ENCODE measurements at regions not wholly inside any gene's neighbourhood (a gene's known extent, or its start where the extent isn't known, plus 50 kb on each side); places are given as distances from the start of the nearest gene placed in this dataset.

- Histone ChIP-seq H3K4me2 (ENCODE audit: low read length) (no peak overlapping the region), H3K79me2 (ENCODE audit: insufficient read depth, low read length) (no peaks in the 10 kb centered on the region), H2AFZ (ENCODE audit: low read length) (no peak overlapping the region), H3K9ac (ENCODE audit: low read length) (no peak overlapping the region), H3F3A (ENCODE audit: insufficient read depth, low read length) (no peaks in the 10 kb centered on the region), H3K27ac (ENCODE audit: low read depth, low read length, poor library complexity, severe bottlenecking) (no peak overlapping the region), H3K9me3 (ENCODE audit: low read length) (no peaks in the 10 kb centered on the region), H3K9me2 (ENCODE audit: low read depth, low read length) (no peaks in the 10 kb centered on the region), H3K4me3 (ENCODE audit: low read depth, low read length, poor library complexity, severe bottlenecking) (no peak overlapping the region), H4K20me1 (ENCODE audit: insufficient read depth, low read length) (no peaks in the 10 kb centered on the region), H3K36me3 (ENCODE audit: insufficient read depth, low read length) (no peaks in the 10 kb centered on the region), H3K27me3 (ENCODE audit: insufficient read depth, low read length) (no peaks in the 10 kb centered on the region), H3K4me1 (ENCODE audit: insufficient read depth, low read length, severe bottlenecking) (no peaks in the 10 kb centered on the region)
- no peak for TF ChIP-seq EZH2 (IDR thresholded peaks at IDR 0.05; ENCODE audit: borderline replicate concordance, low read length)
- no peak for TF ChIP-seq CTCF (IDR thresholded peaks at IDR 0.05; ENCODE audit: low read length)
Measured at GRCh38 chr13:93023929-93024328, 202.7 kb upstream of the GPC6 start.

GRCh38 chr13:93025984-93026383 lies 200.6 kb upstream of the GPC6 start:
- Histone ChIP-seq H3K79me2 (ENCODE audit: insufficient read depth, low read length) (no peaks in the 10 kb centered on the region), H3K4me2 (ENCODE audit: low read length) (no peak overlapping the region), H4K20me1 (ENCODE audit: insufficient read depth, low read length) (no peaks in the 10 kb centered on the region), H3K36me3 (ENCODE audit: insufficient read depth, low read length) (no peaks in the 10 kb centered on the region), H3K9ac (ENCODE audit: low read length) (no peak overlapping the region), H3K4me3 (ENCODE audit: low read depth, low read length, poor library complexity, severe bottlenecking) (no peak overlapping the region), H3K27me3 (ENCODE audit: insufficient read depth, low read length) (no peaks in the 10 kb centered on the region), H3K9me3 (ENCODE audit: low read length) (no peaks in the 10 kb centered on the region), H3K27ac (ENCODE audit: low read depth, low read length, poor library complexity, severe bottlenecking) (no peak overlapping the region), H3K4me1 (ENCODE audit: insufficient read depth, low read length, severe bottlenecking) (no peaks in the 10 kb centered on the region), H3F3A (ENCODE audit: insufficient read depth, low read length) (no peaks in the 10 kb centered on the region), H3K9me2 (ENCODE audit: low read depth, low read length) (no peaks in the 10 kb centered on the region), H2AFZ (ENCODE audit: low read length) (no peak overlapping the region)
- TF ChIP-seq CTCF (IDR thresholded peaks at IDR 0.05; ENCODE audit: low read length) (no peak), EZH2 (IDR thresholded peaks at IDR 0.05; ENCODE audit: borderline replicate concordance, low read length) (no peak)

DNA sequence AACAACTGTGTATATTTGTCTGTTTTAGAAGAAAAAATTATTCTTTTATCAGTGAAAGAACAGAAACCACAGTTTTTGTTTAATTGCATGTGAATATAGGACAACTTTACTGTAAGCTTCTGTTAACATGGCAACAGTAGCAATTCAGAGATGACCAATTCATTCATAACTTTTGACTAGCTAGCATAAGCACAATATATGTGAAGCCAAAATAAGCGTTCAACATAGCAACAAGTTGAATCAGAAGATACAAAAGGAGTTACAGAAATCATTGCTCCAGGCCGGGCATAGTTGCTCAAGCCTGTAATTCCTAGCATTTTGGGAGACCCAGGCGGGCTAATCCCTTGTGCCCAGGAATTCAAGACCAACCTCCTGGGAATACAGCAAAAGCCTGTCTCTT lies 197.1 kb upstream of the GPC6 start:
- H3K9ac ChIP-seq (ENCODE audit: low read length): no peak overlapping the region
- no peak overlapping the region for H3K4me2 ChIP-seq (ENCODE audit: low read length)
- no peaks in the 10 kb centered on the region for H3F3A ChIP-seq (ENCODE audit: insufficient read depth, low read length)
- H3K9me3 ChIP-seq (ENCODE audit: low read length): no peaks in the 10 kb centered on the region
- no peak overlapping the region for H3K4me3 ChIP-seq (ENCODE audit: low read depth, low read length, poor library complexity, severe bottlenecking)
- TF ChIP-seq CTCF (IDR thresholded peaks at IDR 0.05; ENCODE audit: low read length) (no peak), EZH2 (IDR thresholded peaks at IDR 0.05; ENCODE audit: borderline replicate concordance, low read length) (no peak)
- no peak overlapping the region for H3K27ac ChIP-seq (ENCODE audit: low read depth, low read length, poor library complexity, severe bottlenecking)
- no peaks in the 10 kb centered on the region for H3K79me2 ChIP-seq (ENCODE audit: insufficient read depth, low read length)
- H3K4me1 ChIP-seq (ENCODE audit: insufficient read depth, low read length, severe bottlenecking): no peaks in the 10 kb centered on the region
- no peaks in the 10 kb centered on the region for H3K36me3 ChIP-seq (ENCODE audit: insufficient read depth, low read length)
- H2AFZ ChIP-seq (ENCODE audit: low read length): no peak overlapping the region
- no peaks in the 10 kb centered on the region for H4K20me1 ChIP-seq (ENCODE audit: insufficient read depth, low read length)
- no peaks in the 10 kb centered on the region for H3K9me2 ChIP-seq (ENCODE audit: low read depth, low read length)
- H3K27me3 ChIP-seq (ENCODE audit: insufficient read depth, low read length): no peaks in the 10 kb centered on the region

Data from OCI-LY1 (cell line).